Activated T-cell treated with anti-CD3 and anti-CD28 coated beads, Interleukin-2, amount 50 U/mL, for 1 hour (primary cell): ENCODE measurements at regions not wholly inside any gene's neighbourhood (a gene's known extent, or its start where the extent isn't known, plus 50 kb on each side); places are given as distances from the start of the nearest gene placed in this dataset.
"Not testable (repeated sequence)": the region's sequence is repeated elsewhere in the genome, so short reads cannot be mapped to it uniquely, and the experiment has no call there.

Experiments used
- DNase-seq: peaks from one replicate; pipeline ENCODE4 v3.0.0-alpha.2; 2020

DNA sequence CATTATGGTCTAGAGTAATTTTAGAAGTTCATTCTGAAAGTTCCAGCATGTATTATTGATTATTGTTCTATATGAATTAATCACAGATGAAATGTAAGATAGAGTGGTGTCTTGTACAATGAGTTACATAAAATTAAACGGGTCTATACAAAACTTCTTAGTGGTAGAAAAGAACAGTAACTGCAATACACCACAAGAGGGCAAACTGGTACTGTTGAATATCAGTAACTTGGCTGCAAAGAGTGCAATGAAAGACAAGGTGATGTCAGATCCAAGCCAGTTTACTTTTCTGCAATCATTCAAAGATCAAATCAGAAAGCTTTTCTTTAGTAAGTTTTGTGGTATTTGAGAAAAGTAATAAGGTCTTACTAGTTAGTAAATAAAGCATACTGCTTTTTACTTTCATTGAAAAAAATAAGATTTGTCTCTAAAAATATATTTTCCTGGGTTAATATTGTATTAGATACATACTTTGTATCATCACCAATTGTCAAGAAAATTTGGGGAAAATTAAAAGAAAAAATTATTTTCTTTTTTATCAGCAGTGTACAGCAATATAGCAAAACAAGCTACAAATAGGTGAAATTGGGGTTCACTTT, 66.4 kb upstream of the BTG3 start:
- DNase-seq, result no peak

DNA sequence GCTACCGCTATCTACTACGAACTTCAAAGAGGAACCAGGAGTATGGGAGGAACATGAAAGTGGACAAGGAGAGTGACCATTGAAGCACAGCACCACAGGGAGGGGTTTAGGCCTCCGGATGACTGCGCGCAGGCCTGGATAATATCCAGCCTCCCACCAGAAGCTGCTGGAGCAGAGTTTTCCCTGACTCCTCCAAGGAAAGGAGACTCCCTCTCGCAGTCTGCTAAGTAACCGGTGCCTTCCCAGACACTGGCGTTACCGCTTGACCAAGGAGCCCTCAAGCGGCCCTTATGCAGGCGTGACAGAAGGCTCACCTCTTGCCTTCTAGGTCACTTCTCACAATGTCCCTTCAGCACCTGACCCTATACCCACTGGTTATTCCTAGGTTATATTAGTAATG, 64.2 kb upstream of the BTG3 start:
- DNase-seq, result not testable (repeated sequence)

DNA sequence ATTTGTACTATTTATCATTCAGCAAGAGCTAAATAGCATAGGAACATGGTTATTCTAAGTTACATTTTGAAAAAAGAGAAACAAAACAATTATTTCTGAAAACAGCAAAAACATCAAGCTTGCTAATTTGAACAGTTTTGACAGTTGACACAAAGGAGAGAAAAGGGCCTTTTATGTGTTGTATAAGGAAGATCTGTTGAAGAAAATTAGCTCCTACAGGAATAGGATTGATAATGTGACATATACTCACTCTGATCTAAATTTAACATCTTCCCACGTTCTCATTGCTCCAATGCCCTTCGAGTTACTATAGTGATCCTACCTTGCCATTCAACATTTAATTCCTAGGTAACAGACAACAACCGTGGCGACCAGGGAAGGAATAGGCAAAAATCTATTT, 61.4 kb upstream of the BTG3 start:
- no peak for DNase-seq

DNA sequence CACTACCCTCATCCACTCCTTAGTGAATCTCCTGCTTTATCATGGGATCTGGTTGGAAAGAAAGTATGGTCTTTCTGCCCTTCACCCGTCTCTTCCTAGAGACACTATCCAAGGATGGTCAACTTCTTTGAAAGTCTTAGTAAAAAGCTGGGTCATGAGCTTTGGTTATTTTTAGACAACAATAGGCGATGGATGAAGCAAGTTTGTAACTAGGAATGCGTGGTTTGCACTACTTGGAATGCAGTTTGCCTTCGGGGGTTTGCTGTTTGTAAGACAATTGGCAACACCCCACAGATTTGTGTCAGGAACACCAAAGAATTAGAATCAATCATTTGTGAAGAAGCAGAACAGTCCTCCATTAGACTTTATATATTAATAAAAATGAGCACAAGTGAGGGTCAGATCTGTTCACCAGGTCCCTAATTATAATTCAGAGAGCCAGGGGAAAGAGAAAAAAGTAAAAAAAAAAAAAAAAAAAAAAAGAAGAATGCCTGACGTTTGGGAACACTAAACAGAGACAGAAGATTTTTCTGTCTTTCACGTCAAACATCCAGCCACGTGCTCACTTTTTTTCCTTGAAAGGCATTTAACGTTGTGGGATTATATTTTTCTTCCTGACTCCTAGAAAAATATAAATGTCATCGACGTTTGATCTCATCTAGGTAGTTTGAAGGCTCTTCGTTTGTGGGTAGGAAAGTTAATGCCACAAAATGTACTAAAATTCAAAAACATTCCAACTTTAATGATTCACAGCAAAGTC, 60.7 kb upstream of the BTG3 start:
- no peak for DNase-seq

DNA sequence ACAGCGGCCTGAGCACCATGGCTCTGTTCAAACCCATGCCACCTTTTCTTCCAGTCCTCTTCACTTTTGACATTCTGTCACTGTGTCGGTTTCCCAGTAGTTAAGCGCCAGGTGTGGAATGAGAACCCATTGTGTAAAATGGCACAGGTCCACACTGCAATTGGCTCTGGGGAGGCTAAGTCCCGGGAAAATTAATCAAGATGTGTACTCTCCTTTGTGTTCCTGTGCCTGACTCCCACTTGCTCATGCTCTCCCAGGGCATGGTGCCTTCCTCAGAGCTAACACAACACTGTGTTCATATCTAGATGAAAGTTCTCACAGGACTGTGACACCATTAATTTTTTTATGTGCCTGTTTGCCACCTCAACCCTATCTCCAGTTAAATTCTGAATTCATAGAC, 59.0 kb upstream of the BTG3 start:
- DNase-seq, result no peak

DNA sequence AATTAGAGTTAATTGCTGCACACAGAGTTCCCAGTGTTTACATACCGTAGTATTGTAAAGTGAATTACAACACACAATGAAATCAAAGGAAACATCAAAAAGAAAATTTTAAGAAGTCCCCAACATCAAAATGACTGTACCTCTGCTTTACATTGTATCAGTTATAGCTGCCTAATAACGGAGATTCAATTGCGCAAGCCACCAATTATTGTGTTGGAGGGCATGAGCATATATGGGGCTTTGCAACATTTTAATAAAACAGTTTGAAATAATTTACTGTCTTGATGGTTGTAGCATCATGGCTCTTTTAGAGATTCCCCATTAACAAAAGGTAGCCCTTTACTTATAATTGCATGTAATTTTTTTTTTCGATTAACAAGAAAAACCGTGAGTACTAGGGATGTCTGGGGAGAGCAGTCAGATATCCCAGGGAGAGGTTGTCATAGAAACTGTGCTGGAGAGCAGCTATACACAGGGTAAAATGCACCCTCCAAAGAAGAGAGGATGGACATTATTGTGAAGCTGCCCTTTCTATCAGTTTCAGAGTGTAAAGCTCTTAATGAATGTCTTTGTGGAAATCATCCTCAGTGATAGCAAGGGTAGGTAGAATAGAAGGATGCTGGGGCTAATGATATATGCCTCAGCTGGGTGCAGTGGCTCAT, 55.9 kb upstream of the BTG3 start:
- DNase-seq, result no peak

- no peak for DNase-seq
These were observed 54.6 kb upstream of the BTG3 start for GRCh38 chr21:17667256-17667655.
